HUES48 (cell line): ENCODE measurements at regions not wholly inside any gene's neighbourhood (a gene's known extent, or its start where the extent isn't known, plus 50 kb on each side); places are given as distances from the start of the nearest gene placed in this dataset.

Source experiments
- H3K27ac ChIP-seq: one replicate; pipeline ENCODE4 v1.7.0; 2013; ENCODE audit warnings: low read depth, low read length, inconsistent platforms
- H3K27me3 ChIP-seq: 2 replicates; pipeline ENCODE4 v1.6.1; 2013; ENCODE audit warnings: mild to moderate bottlenecking, low read length; ENCODE audit not compliant: control insufficient read depth, insufficient read depth
- H3K36me3 ChIP-seq: 2 replicates; pipeline ENCODE4 v1.6.1; 2013; ENCODE audit warnings: low read length; ENCODE audit not compliant: control insufficient read depth, insufficient read depth
- H3K4me1 ChIP-seq: 2 replicates; pipeline ENCODE4 v1.6.1; 2013; ENCODE audit warnings: mild to moderate bottlenecking, low read length; ENCODE audit not compliant: control insufficient read depth, insufficient read depth
- H3K4me3 ChIP-seq: 2 replicates; pipeline ENCODE4 v1.5.1; 2013; ENCODE audit warnings: mild to moderate bottlenecking, low read depth, low read length
- H3K9ac ChIP-seq: 2 replicates; pipeline ENCODE4 v1.6.1; 2013; ENCODE audit warnings: mild to moderate bottlenecking, low read depth, low read length, moderate library complexity
- H3K9me3 ChIP-seq: 2 replicates; pipeline ENCODE4 v1.6.1; 2013; ENCODE audit warnings: low read length; ENCODE audit not compliant: control insufficient read depth, insufficient read depth

- Histone ChIP-seq H3K4me1 (peaks cover 8% of the 10 kb centered on the region), H3K36me3 (no peaks in the 10 kb centered on the region), H3K27ac (no peak overlapping the region), H3K4me3 (no peak overlapping the region), H3K9ac (no peak overlapping the region), H3K27me3 (no peaks in the 10 kb centered on the region), H3K9me3 (no peaks in the 10 kb centered on the region)
These were observed 185.6 kb downstream of the INSC start for GRCh38 chr11:15300341-15300740.

GRCh38 chr11:15307619-15308024 is 192.9 kb downstream of the INSC start:
- no peaks in the 10 kb centered on the region for H3K27me3 ChIP-seq
- H3K9me3 ChIP-seq = no peaks in the 10 kb centered on the region
- H3K9ac ChIP-seq = no peak overlapping the region
- H3K27ac ChIP-seq = peak overlapping the region; percentile 39
- H3K4me3 ChIP-seq = no peak overlapping the region
- H3K4me1 ChIP-seq = peaks cover 16% of the 10 kb centered on the region
- H3K36me3 ChIP-seq = no peaks in the 10 kb centered on the region

- Histone ChIP-seq H3K9me3 (no peaks in the 10 kb centered on the region), H3K27ac (no peak overlapping the region), H3K4me3 (no peak overlapping the region), H3K36me3 (no peaks in the 10 kb centered on the region), H3K4me1 (peaks cover 16% of the 10 kb centered on the region), H3K27me3 (no peaks in the 10 kb centered on the region), H3K9ac (no peak overlapping the region)
These were observed 194.1 kb downstream of the INSC start for GRCh38 chr11:15308840-15309239.

GRCh38 chr11:15309296-15309695 is 194.6 kb downstream of the INSC start:
- Histone ChIP-seq H3K9ac (no peak overlapping the region), H3K4me3 (no peak overlapping the region), H3K27me3 (no peaks in the 10 kb centered on the region), H3K9me3 (no peaks in the 10 kb centered on the region), H3K27ac (no peak overlapping the region), H3K4me1 (peaks cover 16% of the 10 kb centered on the region), H3K36me3 (no peaks in the 10 kb centered on the region)

- Histone ChIP-seq H3K27me3 (no peaks in the 10 kb centered on the region), H3K9ac (no peak overlapping the region), H3K4me3 (no peak overlapping the region), H3K27ac (no peak overlapping the region), H3K4me1 (no peaks in the 10 kb centered on the region), H3K36me3 (no peaks in the 10 kb centered on the region), H3K9me3 (no peaks in the 10 kb centered on the region)
These were observed 199.1 kb downstream of the INSC start for GRCh38 chr11:15313862-15314261.

- Histone ChIP-seq H3K27me3 (no peaks in the 10 kb centered on the region), H3K9ac (no peak overlapping the region), H3K4me1 (no peaks in the 10 kb centered on the region), H3K27ac (no peak overlapping the region), H3K36me3 (no peaks in the 10 kb centered on the region), H3K9me3 (no peaks in the 10 kb centered on the region), H3K4me3 (no peak overlapping the region)
These were observed 204.1 kb downstream of the INSC start for GRCh38 chr11:15318814-15319213.

GRCh38 chr11:15326520-15326919 is 211.8 kb downstream of the INSC start:
- Histone ChIP-seq H3K4me1 (peaks cover 4% of the 10 kb centered on the region; the same call in 1 of the 2 replicates), H3K27ac (no peak overlapping the region), H3K27me3 (no peaks in the 10 kb centered on the region), H3K36me3 (no peaks in the 10 kb centered on the region), H3K4me3 (no peak overlapping the region), H3K9me3 (no peaks in the 10 kb centered on the region), H3K9ac (no peak overlapping the region)

GRCh38 chr11:15327786-15328231 is 213.1 kb downstream of the INSC start:
- Histone ChIP-seq H3K27me3 (no peaks in the 10 kb centered on the region), H3K36me3 (no peaks in the 10 kb centered on the region), H3K4me1 (peaks cover 4% of the 10 kb centered on the region; the same call in 1 of the 2 replicates), H3K27ac (no peak overlapping the region), H3K4me3 (no peak overlapping the region), H3K9ac (no peak overlapping the region), H3K9me3 (no peaks in the 10 kb centered on the region)

GRCh38 chr11:15333407-15333806 is 218.7 kb downstream of the INSC start:
- H3K4me1 ChIP-seq = peaks cover 4% of the 10 kb centered on the region
- no peak overlapping the region for H3K27ac ChIP-seq
- no peaks in the 10 kb centered on the region for H3K27me3 ChIP-seq
- H3K36me3 ChIP-seq = no peaks in the 10 kb centered on the region
- no peaks in the 10 kb centered on the region for H3K9me3 ChIP-seq
- no peak overlapping the region for H3K4me3 ChIP-seq
- H3K9ac ChIP-seq = no peak overlapping the region

- Histone ChIP-seq H3K9ac (no peak overlapping the region), H3K27ac (no peak overlapping the region), H3K36me3 (no peaks in the 10 kb centered on the region), H3K9me3 (peaks cover 7% of the 10 kb centered on the region; the same call in 1 of the 2 replicates), H3K4me1 (peaks cover 4% of the 10 kb centered on the region), H3K27me3 (no peaks in the 10 kb centered on the region), H3K4me3 (no peak overlapping the region)
These were observed 220.0 kb downstream of the INSC start for GRCh38 chr11:15334766-15335165.

- no peak overlapping the region for H3K4me3 ChIP-seq
- H3K9me3 ChIP-seq = peaks cover 7% of the 10 kb centered on the region; the same call in 1 of the 2 replicates
- H3K4me1 ChIP-seq = peaks cover 8% of the 10 kb centered on the region
- no peak overlapping the region for H3K27ac ChIP-seq
- no peak overlapping the region for H3K9ac ChIP-seq
- H3K27me3 ChIP-seq = no peaks in the 10 kb centered on the region
- no peaks in the 10 kb centered on the region for H3K36me3 ChIP-seq
These were observed 221.3 kb downstream of the INSC start for GRCh38 chr11:15336021-15336420.

GRCh38 chr11:15339302-15339701 is 224.6 kb downstream of the INSC start:
- Histone ChIP-seq H3K9me3 (peaks cover 7% of the 10 kb centered on the region; the same call in 1 of the 2 replicates), H3K27me3 (no peaks in the 10 kb centered on the region)

More at GRCh38 chr11:15339302-15339701, 224.6 kb downstream of the INSC start:
- H3K4me1 ChIP-seq = peaks cover 20% of the 10 kb centered on the region
- no peak overlapping the region for H3K27ac ChIP-seq
- no peaks in the 10 kb centered on the region for H3K36me3 ChIP-seq
- no peak overlapping the region for H3K9ac ChIP-seq
- H3K4me3 ChIP-seq = no peak overlapping the region
